GM12872 (cell line): ENCODE measurements at regions not wholly inside any gene's neighbourhood (a gene's known extent, or its start where the extent isn't known, plus 50 kb on each side); places are given as distances from the start of the nearest gene placed in this dataset.

Experiments used
- CTCF ChIP-seq: IDR thresholded peaks from 3 replicates; pipeline ENCODE4 v1.5.1; 2011; ENCODE audit warnings: low read depth, mild to moderate bottlenecking, low read length, moderate library complexity; ENCODE audit not compliant: insufficient read depth

GRCh38 chr4:38230121-38230801 is 270.1 kb downstream of the PTTG2 start:
- no peak for TF ChIP-seq CTCF

- TF ChIP-seq CTCF, result no peak
Measured at GRCh38 chr4:38230821-38231563, 270.8 kb downstream of the PTTG2 start.

DNA sequence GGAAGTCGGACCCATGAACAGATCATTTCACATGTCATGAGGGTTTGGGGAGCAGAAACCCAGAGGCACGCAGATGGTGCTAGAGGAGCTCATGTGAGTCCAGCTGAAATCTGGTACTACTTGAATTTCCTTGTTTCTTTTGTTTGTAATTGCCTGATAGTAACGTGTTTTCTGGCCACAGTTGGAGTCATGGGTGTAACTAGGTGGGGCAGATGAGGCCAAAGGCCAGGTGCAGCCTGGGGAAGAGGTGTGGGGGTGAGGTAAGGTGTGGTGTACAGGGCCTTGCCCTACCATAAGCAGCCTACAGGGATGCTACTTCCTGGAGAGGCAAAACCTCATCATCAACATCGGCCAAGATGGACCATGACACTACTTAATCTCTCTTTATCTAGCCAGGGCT is 271.4 kb downstream of the PTTG2 start:
- TF ChIP-seq CTCF, result no peak

DNA sequence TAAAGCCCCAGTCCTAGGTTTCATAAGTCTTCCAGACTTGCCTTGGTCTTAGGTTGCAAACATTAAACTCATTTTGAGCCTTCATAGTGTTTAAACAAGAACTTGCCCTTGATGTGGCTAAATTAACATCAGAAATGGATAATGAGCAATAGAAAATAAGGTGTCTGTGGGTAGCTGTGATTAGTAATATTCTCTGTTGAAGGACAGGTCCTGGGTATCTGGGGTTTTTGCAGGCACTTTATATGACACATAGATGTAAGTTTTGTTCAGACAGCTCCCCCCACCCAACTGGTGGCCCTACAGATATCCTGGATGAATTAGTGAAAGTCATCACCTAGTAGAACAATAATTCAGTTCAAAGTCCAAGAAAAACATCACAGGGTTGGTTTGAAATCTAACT is 272.5 kb downstream of the PTTG2 start:
- TF ChIP-seq CTCF, result no peak

GRCh38 chr4:38233727-38234480 is 273.7 kb downstream of the PTTG2 start:
- TF ChIP-seq CTCF, result no peak

GRCh38 chr4:38235354-38235753 is 275.2 kb downstream of the PTTG2 start:
- no peak for TF ChIP-seq CTCF

GRCh38 chr4:38236003-38236402 is 275.8 kb downstream of the PTTG2 start:
- TF ChIP-seq CTCF, result no peak
